Vagina (tissue), 2 donors: ENCODE measurements at regions not wholly inside any gene's neighbourhood (a gene's known extent, or its start where the extent isn't known, plus 50 kb on each side); places are given as distances from the start of the nearest gene placed in this dataset.
A peak's percentile ranks its signal among the peaks of the same experiment; 100 is the strongest.

Experiments
- DNase-seq, 2 donors: peaks; one replicate each; pipeline ENCODE4 v3.0.0-alpha.2; 2017; ENCODE audit errors: extremely low spot score in 2 of 2
- H3K27ac ChIP-seq: fragments of 200-600 bp; sonication (generic); one replicate; pipeline ENCODE4 v1.5.1; 2019
- H3K27me3 ChIP-seq: fragments of 200-600 bp; sonication (generic); one replicate; pipeline ENCODE4 v1.5.1; 2019
- H3K36me3 ChIP-seq, 2 donors: fragments of 200-600 bp; sonication (generic); one replicate each; pipeline ENCODE4 v1.5.1; 2017 to 2019
- H3K4me1 ChIP-seq: fragments of 200-600 bp; sonication (generic); one replicate; pipeline ENCODE4 v1.5.1; 2019
- H3K4me3 ChIP-seq, 2 donors: fragments of 200-600 bp; sonication (generic); 1 replicate in 1 of 2; 2 replicates in 1 of 2; pipeline ENCODE4 v1.5.1; 2016 to 2019
- H3K9me3 ChIP-seq: fragments of 200-600 bp; sonication (generic); one replicate; pipeline ENCODE4 v1.5.1; 2019
- CTCF ChIP-seq, 3 experiments: fragments of 450-650 bp in 2 of 3; fragments of 200-600 bp in 1 of 3; sonication (generic) in 1 of 3; IDR thresholded peaks; one replicate each; pipeline ENCODE4 v1.5.1; 2017 to 2019; ENCODE audit warnings: antibody characterized with exemption in 3 of 3, mild to moderate bottlenecking in 2 of 3, moderate library complexity in 2 of 3
- POLR2A ChIP-seq, 2 donors: fragments of 450-650 bp; IDR thresholded peaks; one replicate each; pipeline ENCODE4 v1.6.1; 2017; ENCODE audit warnings: antibody characterized with exemption in 2 of 2, mild to moderate bottlenecking in 2 of 2, moderate library complexity in 2 of 2
- POLR2AphosphoS5 ChIP-seq, 2 donors: sonication (generic); formaldehyde crosslinking; IDR thresholded peaks; one replicate each; pipeline ENCODE4 v1.9.0; 2017; ENCODE audit warnings: antibody characterized with exemption in 2 of 2, mild to moderate bottlenecking in 2 of 2, low read depth in 1 of 2; ENCODE audit not compliant: insufficient read depth in 1 of 2
- intact Hi-C: fragments of 100-400 bp; cut with DNase I; formaldehyde crosslinking; loops from one replicate; pipeline ENCODE4 v1.15.1; 2023

DNA sequence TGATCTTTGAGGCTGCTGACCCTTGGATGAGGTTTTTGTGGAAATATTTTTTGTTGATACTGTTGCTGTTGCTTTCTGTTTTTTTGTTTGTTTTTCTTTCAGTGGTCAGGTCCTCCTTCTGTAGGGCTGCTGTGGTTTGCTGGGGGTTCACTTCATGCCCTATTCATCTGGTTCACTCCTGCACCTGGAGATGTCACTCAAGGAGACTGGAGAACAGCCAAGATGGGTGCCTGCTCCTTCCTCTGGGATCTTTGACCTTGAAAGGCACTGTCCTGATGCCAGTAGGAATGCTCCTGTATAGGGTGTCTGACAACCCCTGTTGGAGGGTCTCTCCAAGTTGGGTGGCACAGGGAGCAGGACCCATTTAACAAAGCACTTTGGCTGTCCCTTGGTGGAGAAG is 67.0 kb upstream of the ACTBL2 start:
- Histone ChIP-seq H3K27ac (no peak overlapping the region), H3K4me3 (no peak overlapping the region), H3K36me3 (no peaks in the 10 kb centered on the region), H3K4me1 (no peaks in the 10 kb centered on the region), H3K27me3 (no peaks in the 10 kb centered on the region), H3K9me3 (no peaks in the 10 kb centered on the region)
- intact Hi-C loops: no loop called here
- TF ChIP-seq POLR2AphosphoS5 (IDR thresholded peaks at IDR 0.05; ENCODE audit: insufficient read depth in 1 of 2, low read depth in 1 of 2): no peak
- no peak for TF ChIP-seq CTCF (IDR thresholded peaks at IDR 0.05)
- TF ChIP-seq POLR2A (IDR thresholded peaks at IDR 0.05): no peak
- no peak for DNase-seq

DNA sequence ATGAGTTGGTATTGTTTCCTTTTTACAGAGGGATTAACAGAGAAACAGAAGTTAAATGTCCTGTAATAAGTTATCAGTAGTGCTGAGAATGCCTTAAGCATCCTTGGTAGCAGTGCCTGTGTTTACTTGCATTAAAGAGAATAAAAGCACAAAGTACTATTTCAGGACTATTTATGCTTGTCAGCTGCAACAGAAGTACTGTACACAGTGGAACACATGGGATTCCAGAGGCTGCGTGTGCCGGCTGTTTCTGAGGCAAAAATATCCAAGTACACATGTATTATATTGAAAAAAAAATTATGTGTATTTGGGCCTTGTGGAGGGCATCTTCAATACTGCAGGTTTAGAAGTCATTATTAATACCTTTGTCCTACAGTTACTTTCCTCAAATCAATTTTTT is 58.2 kb upstream of the ACTBL2 start:
- Histone ChIP-seq H3K27ac (no peak overlapping the region), H3K27me3 (no peaks in the 10 kb centered on the region), H3K9me3 (no peaks in the 10 kb centered on the region), H3K4me1 (peaks cover 6% of the 10 kb centered on the region), H3K36me3 (no peaks in the 10 kb centered on the region), H3K4me3 (no peak overlapping the region)
- intact Hi-C loops: no loop called here
- no peak for DNase-seq
- TF ChIP-seq POLR2A (IDR thresholded peaks at IDR 0.05) (no peak), CTCF (IDR thresholded peaks at IDR 0.05) (no peak), POLR2AphosphoS5 (IDR thresholded peaks at IDR 0.05; ENCODE audit: insufficient read depth in 1 of 2, low read depth in 1 of 2) (no peak)

GRCh38 chr5:57539281-57539701 is 56.7 kb upstream of the ACTBL2 start:
- Histone ChIP-seq H3K27me3 (no peaks in the 10 kb centered on the region), H3K27ac (peak overlapping the region; percentile 4), H3K4me3 (no peak overlapping the region), H3K4me1 (peaks cover 6% of the 10 kb centered on the region), H3K9me3 (no peaks in the 10 kb centered on the region), H3K36me3 (no peaks in the 10 kb centered on the region)
- intact Hi-C loops: no loop called here
- DNase-seq: no peak
- no peak for TF ChIP-seq POLR2AphosphoS5 (IDR thresholded peaks at IDR 0.05; ENCODE audit: insufficient read depth in 1 of 2, low read depth in 1 of 2)
- TF ChIP-seq POLR2A (IDR thresholded peaks at IDR 0.05): no peak
- TF ChIP-seq CTCF (IDR thresholded peaks at IDR 0.05): no peak

- Histone ChIP-seq H3K4me1 (peaks cover 6% of the 10 kb centered on the region), H3K36me3 (no peaks in the 10 kb centered on the region), H3K27ac (no peak overlapping the region), H3K4me3 (no peak overlapping the region), H3K27me3 (no peaks in the 10 kb centered on the region), H3K9me3 (no peaks in the 10 kb centered on the region)
- no peak for TF ChIP-seq CTCF (IDR thresholded peaks at IDR 0.05)
- no peak for TF ChIP-seq POLR2AphosphoS5 (IDR thresholded peaks at IDR 0.05; ENCODE audit: insufficient read depth in 1 of 2, low read depth in 1 of 2)
- no peak for TF ChIP-seq POLR2A (IDR thresholded peaks at IDR 0.05)
- no peak for DNase-seq
- intact Hi-C loops: no loop called here
Measured at GRCh38 chr5:57538341-57538955, 55.8 kb upstream of the ACTBL2 start.

DNA sequence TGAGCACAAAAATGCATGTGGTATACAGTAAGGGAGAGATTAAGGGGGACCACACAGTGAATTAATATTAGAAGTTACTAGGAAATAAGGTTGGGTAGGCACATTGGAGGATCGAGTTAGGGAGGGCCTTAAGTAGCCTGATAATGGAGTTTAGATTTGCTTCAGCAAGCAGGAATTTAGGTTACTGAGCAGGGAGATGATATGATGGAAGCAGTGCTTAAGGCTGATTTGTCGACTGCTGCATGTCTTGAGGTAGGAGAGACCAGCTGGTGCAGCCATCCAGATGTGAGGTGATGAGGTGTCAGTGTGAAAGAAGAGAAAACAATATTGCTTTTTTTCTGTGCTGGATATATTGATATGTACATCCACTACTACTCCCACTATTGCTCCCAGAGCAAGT is 55.2 kb upstream of the ACTBL2 start:
- DNase-seq: no peak
- Histone ChIP-seq H3K27me3 (no peaks in the 10 kb centered on the region), H3K4me3 (no peak overlapping the region), H3K4me1 (peaks cover 6% of the 10 kb centered on the region), H3K36me3 (no peaks in the 10 kb centered on the region), H3K27ac (no peak overlapping the region), H3K9me3 (no peaks in the 10 kb centered on the region)
- intact Hi-C loops: no loop called here
- TF ChIP-seq POLR2AphosphoS5 (IDR thresholded peaks at IDR 0.05; ENCODE audit: insufficient read depth in 1 of 2, low read depth in 1 of 2) (no peak), POLR2A (IDR thresholded peaks at IDR 0.05) (no peak), CTCF (IDR thresholded peaks at IDR 0.05) (no peak)
